ENCODE measurements at regions not wholly inside any gene's neighbourhood (a gene's known extent, or its start where the extent isn't known, plus 50 kb on each side); places are given as distances from the start of the nearest gene placed in this dataset.

- no peaks in the 10 kb centered on the region for H3K79me2 ChIP-seq (ENCODE audit: control insufficient read depth, insufficient read depth, low read length)
- no peak for TF ChIP-seq CTCF (optimal IDR thresholded peaks at IDR 0.05 in 1 of 3, IDR thresholded peaks at IDR 0.05 in 1 of 3, conservative IDR thresholded peaks at IDR 0.05 in 1 of 3; ENCODE audit: extremely low read depth in 1 of 3, insufficient read depth in 2 of 3, low read length in 3 of 3)
- TF ChIP-seq EZH2 (IDR thresholded peaks at IDR 0.05; ENCODE audit: low read length), result no peak
- no peak overlapping the region for H3K4me2 ChIP-seq (ENCODE audit: control insufficient read depth, extremely low read depth, insufficient read depth, low read depth, low read length)
- dilution Hi-C loops (cut with MboI; ENCODE audit: extremely low pct_ligation_motif_present, low sequenced_read_pairs), result no loop called here
- no peak overlapping the region for H2AFZ ChIP-seq (ENCODE audit: control insufficient read depth, low read length)
- H3K27ac ChIP-seq (ENCODE audit: control insufficient read depth, insufficient read depth, low read length), result no peak overlapping the region
- H3K9me1 ChIP-seq (ENCODE audit: control insufficient read depth, extremely low read depth, insufficient read depth, low read length), result no peaks in the 10 kb centered on the region
- H3K9ac ChIP-seq (ENCODE audit: control insufficient read depth, extremely low read depth, insufficient read depth, low read length), result no peak overlapping the region
- H3K4me1 ChIP-seq (ENCODE audit: control insufficient read depth, extremely low read depth, insufficient read depth, low read length), result peaks cover 4% of the 10 kb centered on the region
- peaks cover 11% of the 10 kb centered on the region for H3K27me3 ChIP-seq (ENCODE audit: control insufficient read depth, extremely low read depth, insufficient read depth, low read length)
- H3K36me3 ChIP-seq (ENCODE audit: control insufficient read depth in 2 of 2, extremely low read depth in 1 of 2, insufficient read depth in 2 of 2, low read length in 2 of 2), result no peaks in the 10 kb centered on the region
- no peaks in the 10 kb centered on the region for H4K20me1 ChIP-seq (ENCODE audit: control insufficient read depth, extremely low read depth, insufficient read depth, low read length)
- FAIRE-seq (no peak), DNase-seq (ENCODE audit: low read depth, low spot score) (no peak)
- no peak overlapping the region for H3K4me3 ChIP-seq (ENCODE audit: control insufficient read depth in 2 of 3, extremely low read depth in 1 of 3, insufficient read depth in 2 of 3, low read depth in 1 of 3, low read length in 3 of 3)
- no peaks in the 10 kb centered on the region for H3K9me3 ChIP-seq (ENCODE audit: control insufficient read depth, low read depth, low read length)
Observed at GRCh38 chr1:47555841-47556560, 118.2 kb downstream of the FOXD2 start.

- no peaks in the 10 kb centered on the region for H3K79me2 ChIP-seq (ENCODE audit: control insufficient read depth, insufficient read depth, low read length)
- dilution Hi-C loops (cut with MboI; ENCODE audit: extremely low pct_ligation_motif_present, low sequenced_read_pairs), result no loop called here
- H3K4me2 ChIP-seq (ENCODE audit: control insufficient read depth, extremely low read depth, insufficient read depth, low read depth, low read length), result no peak overlapping the region
- H3K9me1 ChIP-seq (ENCODE audit: control insufficient read depth, extremely low read depth, insufficient read depth, low read length), result no peaks in the 10 kb centered on the region
- no peaks in the 10 kb centered on the region for H3K9me3 ChIP-seq (ENCODE audit: control insufficient read depth, low read depth, low read length)
- TF ChIP-seq EZH2 (IDR thresholded peaks at IDR 0.05; ENCODE audit: low read length) (no peak), CTCF (optimal IDR thresholded peaks at IDR 0.05 in 1 of 3, IDR thresholded peaks at IDR 0.05 in 1 of 3, conservative IDR thresholded peaks at IDR 0.05 in 1 of 3; ENCODE audit: extremely low read depth in 1 of 3, insufficient read depth in 2 of 3, low read length in 3 of 3) (no peak)
- peaks cover 13% of the 10 kb centered on the region for H3K4me1 ChIP-seq (ENCODE audit: control insufficient read depth, extremely low read depth, insufficient read depth, low read length)
- no peaks in the 10 kb centered on the region for H4K20me1 ChIP-seq (ENCODE audit: control insufficient read depth, extremely low read depth, insufficient read depth, low read length)
- H3K27ac ChIP-seq (ENCODE audit: control insufficient read depth, insufficient read depth, low read length), result no peak overlapping the region
- peaks cover 4% of the 10 kb centered on the region for H3K27me3 ChIP-seq (ENCODE audit: control insufficient read depth, extremely low read depth, insufficient read depth, low read length)
- H3K9ac ChIP-seq (ENCODE audit: control insufficient read depth, extremely low read depth, insufficient read depth, low read length), result no peak overlapping the region
- FAIRE-seq, result no peak
- no peak for DNase-seq (ENCODE audit: low read depth, low spot score)
- H3K36me3 ChIP-seq (ENCODE audit: control insufficient read depth in 2 of 2, extremely low read depth in 1 of 2, insufficient read depth in 2 of 2, low read length in 2 of 2), result no peaks in the 10 kb centered on the region
- no peak overlapping the region for H2AFZ ChIP-seq (ENCODE audit: control insufficient read depth, low read length)
- H3K4me3 ChIP-seq (ENCODE audit: control insufficient read depth in 2 of 3, extremely low read depth in 1 of 3, insufficient read depth in 2 of 3, low read depth in 1 of 3, low read length in 3 of 3), result no peak overlapping the region
Observed at GRCh38 chr1:47557066-47557465, 119.2 kb downstream of the FOXD2 start.
